ENCODE measurements at regions not wholly inside any gene's neighbourhood (a gene's known extent, or its start where the extent isn't known, plus 50 kb on each side); places are given as distances from the start of the nearest gene placed in this dataset.

- DNase-seq (ENCODE audit: low spot score): no peak
These were observed 114.8 kb upstream of the DPYD start for GRCh38 chr1:98035602-98036002.

- no peak for DNase-seq (ENCODE audit: low spot score)
These were observed 113.7 kb upstream of the DPYD start for GRCh38 chr1:98034505-98034904.

- DNase-seq (ENCODE audit: low spot score): no peak
These were observed 112.1 kb upstream of the DPYD start for GRCh38 chr1:98032958-98033357.

- no peak for DNase-seq (ENCODE audit: low spot score)
These were observed 110.1 kb upstream of the DPYD start for GRCh38 chr1:98030976-98031375.

- DNase-seq (ENCODE audit: low spot score): no peak
These were observed 109.6 kb upstream of the DPYD start for GRCh38 chr1:98030483-98030882.

GRCh38 chr1:98028800-98029199 is 108.0 kb upstream of the DPYD start:
- no peak for DNase-seq (ENCODE audit: low spot score)

- DNase-seq (ENCODE audit: low spot score): no peak
These were observed 106.4 kb upstream of the DPYD start for GRCh38 chr1:98027103-98027705.

- no peak for DNase-seq (ENCODE audit: low spot score)
These were observed 105.0 kb upstream of the DPYD start for GRCh38 chr1:98025858-98026257.

GRCh38 chr1:98021126-98021525 is 100.3 kb upstream of the DPYD start:
- DNase-seq (ENCODE audit: low spot score): no peak

- no peak for DNase-seq (ENCODE audit: low spot score)
These were observed 98.9 kb upstream of the DPYD start for GRCh38 chr1:98019747-98020146.

GRCh38 chr1:98018074-98018473 is 97.2 kb upstream of the DPYD start:
- DNase-seq (ENCODE audit: low spot score): no peak

- no peak for DNase-seq (ENCODE audit: low spot score)
These were observed 96.3 kb upstream of the DPYD start for GRCh38 chr1:98017184-98017583.

GRCh38 chr1:98008373-98008772 is 87.5 kb upstream of the DPYD start:
- DNase-seq (ENCODE audit: low spot score): no peak

- no peak for DNase-seq (ENCODE audit: low spot score)
These were observed 84.6 kb upstream of the DPYD start for GRCh38 chr1:98005326-98006010.

GRCh38 chr1:98003442-98003841 is 82.6 kb upstream of the DPYD start:
- no peak for DNase-seq (ENCODE audit: low spot score)

- no peak for DNase-seq (ENCODE audit: low spot score)
These were observed 81.5 kb upstream of the DPYD start for GRCh38 chr1:98002288-98002687.

GRCh38 chr1:98001764-98002163 is 80.9 kb upstream of the DPYD start:
- no peak for DNase-seq (ENCODE audit: low spot score)

- no peak for DNase-seq (ENCODE audit: low spot score)
These were observed 78.5 kb upstream of the DPYD start for GRCh38 chr1:97999320-97999719.

- DNase-seq (ENCODE audit: low spot score): no peak
These were observed 76.0 kb upstream of the DPYD start for GRCh38 chr1:97996880-97997279.

GRCh38 chr1:97989094-97989680 is 68.4 kb upstream of the DPYD start:
- no peak for DNase-seq (ENCODE audit: low spot score)

- DNase-seq (ENCODE audit: low spot score): no peak
These were observed 65.5 kb upstream of the DPYD start for GRCh38 chr1:97986041-97987005.

GRCh38 chr1:97983126-97983525 is 62.3 kb upstream of the DPYD start:
- DNase-seq (ENCODE audit: low spot score): no peak
